Peyer's patch (tissue), 4 donors: ENCODE measurements at regions not wholly inside any gene's neighbourhood (a gene's known extent, or its start where the extent isn't known, plus 50 kb on each side); places are given as distances from the start of the nearest gene placed in this dataset.

Experiments used
- DNase-seq, 3 donors: peaks; one replicate each; pipeline ENCODE4 v3.0.0-alpha.2; 2017 to 2019
- H3K27ac ChIP-seq, 4 donors: fragments of 200-600 bp; sonication (generic); one replicate each; pipeline ENCODE4 v1.5.1; 2016 to 2019
- H3K27me3 ChIP-seq, 2 donors: fragments of 200-600 bp; sonication (generic); one replicate each; pipeline ENCODE4 v1.5.1; 2019
- H3K36me3 ChIP-seq, 3 donors: fragments of 200-600 bp; sonication (generic); one replicate each; pipeline ENCODE4 v1.5.1; 2016 to 2019
- H3K4me1 ChIP-seq, 4 donors: fragments of 200-600 bp; sonication (generic); one replicate each; pipeline ENCODE4 v1.5.1; 2016 to 2019
- H3K4me3 ChIP-seq, 4 donors: fragments of 200-600 bp; sonication (generic); 1 replicate in 3 of 4; 2 replicates in 1 of 4; pipeline ENCODE4 v1.5.1; 2016 to 2019; ENCODE audit warnings: mild to moderate bottlenecking in 1 of 4
- H3K9me3 ChIP-seq, 4 donors: fragments of 200-600 bp; sonication (generic); one replicate each; pipeline ENCODE4 v1.5.1; 2016 to 2019; ENCODE audit warnings: mild to moderate bottlenecking in 1 of 4
- POLR2A ChIP-seq, 2 donors: fragments of 450-650 bp; IDR thresholded peaks; one replicate each; pipeline ENCODE4 v1.5.1; 2017; ENCODE audit warnings: antibody characterized with exemption in 2 of 2, mild to moderate bottlenecking in 2 of 2, moderate library complexity in 2 of 2
- TF ChIP-seq, protein P1 (sequence below), 6 experiments: fragments of 450-650 bp in 4 of 6; fragments of 200-600 bp in 2 of 6; sonication (generic) in 1 of 6; IDR thresholded peaks; one replicate each; pipeline ENCODE4 v1.5.1; 2017 to 2019; ENCODE audit warnings: antibody characterized with exemption in 6 of 6, mild to moderate bottlenecking in 3 of 6, moderate library complexity in 1 of 6

- Histone ChIP-seq H3K9me3 (no peaks in the 10 kb centered on the region), H3K27ac (no peak overlapping the region), H3K36me3 (no peaks in the 10 kb centered on the region), H3K27me3 (no peaks in the 10 kb centered on the region), H3K4me1 (no peaks in the 10 kb centered on the region), H3K4me3 (no peak overlapping the region)
- DNase-seq = no peak
- TF ChIP-seq, protein P1, sequence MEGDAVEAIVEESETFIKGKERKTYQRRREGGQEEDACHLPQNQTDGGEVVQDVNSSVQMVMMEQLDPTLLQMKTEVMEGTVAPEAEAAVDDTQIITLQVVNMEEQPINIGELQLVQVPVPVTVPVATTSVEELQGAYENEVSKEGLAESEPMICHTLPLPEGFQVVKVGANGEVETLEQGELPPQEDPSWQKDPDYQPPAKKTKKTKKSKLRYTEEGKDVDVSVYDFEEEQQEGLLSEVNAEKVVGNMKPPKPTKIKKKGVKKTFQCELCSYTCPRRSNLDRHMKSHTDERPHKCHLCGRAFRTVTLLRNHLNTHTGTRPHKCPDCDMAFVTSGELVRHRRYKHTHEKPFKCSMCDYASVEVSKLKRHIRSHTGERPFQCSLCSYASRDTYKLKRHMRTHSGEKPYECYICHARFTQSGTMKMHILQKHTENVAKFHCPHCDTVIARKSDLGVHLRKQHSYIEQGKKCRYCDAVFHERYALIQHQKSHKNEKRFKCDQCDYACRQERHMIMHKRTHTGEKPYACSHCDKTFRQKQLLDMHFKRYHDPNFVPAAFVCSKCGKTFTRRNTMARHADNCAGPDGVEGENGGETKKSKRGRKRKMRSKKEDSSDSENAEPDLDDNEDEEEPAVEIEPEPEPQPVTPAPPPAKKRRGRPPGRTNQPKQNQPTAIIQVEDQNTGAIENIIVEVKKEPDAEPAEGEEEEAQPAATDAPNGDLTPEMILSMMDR (IDR thresholded peaks at IDR 0.05) = no peak
- TF ChIP-seq POLR2A (IDR thresholded peaks at IDR 0.05) = no peak
Observed at GRCh38 chr1:112061056-112061455, 71.6 kb upstream of the KCND3 start.

GRCh38 chr1:112061901-112062320 is 72.4 kb upstream of the KCND3 start:
- DNase-seq = no peak

DNA sequence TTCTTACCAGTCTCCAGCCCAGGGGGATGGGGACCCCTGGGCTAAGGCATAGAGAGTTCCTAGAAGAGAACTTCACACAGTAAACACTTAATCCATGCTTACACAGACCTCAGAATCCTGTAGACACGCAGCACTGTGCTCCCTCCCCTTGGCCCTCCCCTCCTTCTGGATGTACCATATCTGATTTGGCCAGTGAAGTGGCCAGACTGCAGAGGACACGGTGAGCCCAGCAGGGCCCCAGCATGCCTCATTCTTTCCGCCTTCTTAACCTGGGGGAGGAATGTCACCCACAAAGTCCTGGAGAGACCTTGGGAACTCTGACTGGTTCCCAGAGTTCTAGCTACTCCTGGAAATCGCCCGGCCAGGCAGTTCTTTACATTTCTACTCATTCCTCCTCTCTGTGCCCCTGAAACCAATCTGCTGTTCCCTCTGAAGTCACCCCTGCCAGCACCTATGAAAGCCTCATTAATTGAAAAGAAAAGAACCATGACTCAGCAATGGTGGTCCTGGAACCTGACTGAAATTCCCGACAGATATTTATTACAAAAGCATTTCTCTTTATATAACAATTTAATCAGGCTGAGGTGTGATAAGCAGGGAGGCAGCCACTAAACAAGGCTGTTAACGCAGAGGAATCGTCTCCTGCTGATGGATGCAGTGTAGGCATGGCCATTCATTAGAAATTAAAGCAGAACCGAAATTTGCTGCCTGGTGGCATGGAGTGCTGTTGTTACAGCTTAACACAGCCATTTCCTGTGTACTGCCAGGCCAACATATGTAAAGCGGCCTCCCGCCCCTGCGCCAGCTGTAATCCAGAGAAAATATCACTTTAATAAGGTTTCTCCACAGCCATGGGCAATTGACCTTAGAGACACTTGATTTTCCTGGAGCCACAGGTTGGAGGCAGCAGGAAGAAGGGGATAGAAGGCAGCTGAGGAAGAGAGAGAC is 74.6 kb upstream of the KCND3 start:
- no peaks in the 10 kb centered on the region for H3K9me3 ChIP-seq
- H3K4me1 ChIP-seq = no peaks in the 10 kb centered on the region
- H3K36me3 ChIP-seq = no peaks in the 10 kb centered on the region
- peak in 1 of 3 donors; percentile 20 for DNase-seq
- no peak overlapping the region for H3K27ac ChIP-seq
- H3K27me3 ChIP-seq = no peaks in the 10 kb centered on the region
- H3K4me3 ChIP-seq = no peak overlapping the region
- TF ChIP-seq, protein P1 (IDR thresholded peaks at IDR 0.05) = no peak
- no peak for TF ChIP-seq POLR2A (IDR thresholded peaks at IDR 0.05)

More at GRCh38 chr1:112061901-112062320, 72.4 kb upstream of the KCND3 start:
- H3K4me3 ChIP-seq = no peak overlapping the region
- H3K4me1 ChIP-seq = no peaks in the 10 kb centered on the region
- no peaks in the 10 kb centered on the region for H3K9me3 ChIP-seq
- no peak overlapping the region for H3K27ac ChIP-seq
- no peaks in the 10 kb centered on the region for H3K27me3 ChIP-seq
- no peaks in the 10 kb centered on the region for H3K36me3 ChIP-seq
- TF ChIP-seq, protein P1 (IDR thresholded peaks at IDR 0.05) = no peak
- no peak for TF ChIP-seq POLR2A (IDR thresholded peaks at IDR 0.05)

- DNase-seq = no peak
- Histone ChIP-seq H3K9me3 (no peaks in the 10 kb centered on the region), H3K36me3 (no peaks in the 10 kb centered on the region), H3K4me1 (no peaks in the 10 kb centered on the region), H3K27me3 (no peaks in the 10 kb centered on the region), H3K4me3 (no peak overlapping the region), H3K27ac (no peak overlapping the region)
- no peak for TF ChIP-seq POLR2A (IDR thresholded peaks at IDR 0.05)
- TF ChIP-seq, protein P1 (IDR thresholded peaks at IDR 0.05) = no peak
Observed at GRCh38 chr1:112067989-112068388, 78.5 kb upstream of the KCND3 start.

DNA sequence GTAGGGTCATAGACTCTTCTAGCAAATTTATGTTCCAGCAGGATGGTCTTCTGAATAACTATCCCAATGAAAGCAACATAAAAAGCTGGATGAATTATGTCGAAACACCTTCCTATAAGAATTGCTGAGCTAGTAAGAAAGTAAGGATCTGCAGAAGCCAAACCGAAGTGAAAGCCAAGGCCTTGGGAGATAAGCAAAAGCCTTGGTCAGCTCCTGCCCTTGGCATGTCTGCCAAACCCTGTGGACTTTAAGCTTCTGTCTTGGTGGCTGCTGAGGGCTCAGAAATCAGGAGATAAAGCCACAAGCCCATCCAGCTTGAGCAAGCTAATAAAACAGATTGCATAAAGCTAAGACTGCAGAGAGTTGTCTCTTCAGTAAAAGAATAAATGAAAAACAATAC is 81.2 kb upstream of the KCND3 start:
- no peak overlapping the region for H3K4me3 ChIP-seq
- H3K27ac ChIP-seq = no peak overlapping the region
- no peaks in the 10 kb centered on the region for H3K27me3 ChIP-seq
- no peaks in the 10 kb centered on the region for H3K36me3 ChIP-seq
- DNase-seq = no peak
- no peaks in the 10 kb centered on the region for H3K9me3 ChIP-seq
- no peaks in the 10 kb centered on the region for H3K4me1 ChIP-seq
- TF ChIP-seq, protein P1 (IDR thresholded peaks at IDR 0.05) = no peak
- TF ChIP-seq POLR2A (IDR thresholded peaks at IDR 0.05) = no peak
